HG03095 (cell line): ENCODE measurements at regions not wholly inside any gene's neighbourhood (a gene's known extent, or its start where the extent isn't known, plus 50 kb on each side); places are given as distances from the start of the nearest gene placed in this dataset.

Experiments
- ATAC-seq: cut with Tn5 transposase; IDR thresholded peaks from one replicate; pipeline ENCODE4 v1.9.1; 2021; ENCODE audit warnings: moderate library complexity; ENCODE audit not compliant: unreplicated experiment

DNA sequence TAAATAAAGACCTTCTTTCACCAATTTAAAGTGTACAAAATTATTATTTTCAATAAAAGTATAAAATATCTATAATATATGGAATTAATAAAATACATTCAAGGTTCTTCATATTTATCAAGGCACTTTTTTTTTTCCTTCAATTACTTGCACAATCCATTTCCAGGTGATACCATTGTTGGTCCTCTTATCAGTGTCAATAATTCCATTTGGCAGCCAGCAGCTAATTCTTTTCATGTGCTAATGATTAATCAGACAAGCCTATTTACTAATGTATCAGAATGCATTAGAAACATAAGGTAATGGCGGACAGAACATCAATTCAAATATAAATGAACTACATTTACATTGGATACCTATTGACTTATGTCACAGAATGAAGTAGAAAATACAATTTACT, 622.2 kb downstream of the TOX3 start:
- no peak for ATAC-seq

DNA sequence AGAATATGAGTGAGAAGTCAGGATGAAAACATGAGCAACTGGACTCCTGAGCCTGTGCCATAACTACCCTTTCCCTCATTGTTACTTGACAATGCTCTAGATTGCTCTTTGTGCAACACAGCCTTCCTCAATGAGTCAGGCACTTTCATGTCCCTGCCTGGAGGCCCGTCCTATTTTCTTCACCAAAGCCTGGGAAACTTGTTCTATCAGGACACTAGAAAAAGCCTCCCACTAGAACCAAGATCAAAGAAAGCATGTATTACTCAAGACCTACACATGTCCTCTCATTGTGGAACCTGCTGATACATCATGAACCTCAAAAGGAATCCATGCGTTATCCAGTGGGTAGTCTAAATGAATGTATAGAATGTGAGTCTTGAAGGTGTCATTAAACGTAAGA, 624.5 kb downstream of the TOX3 start:
- no peak for ATAC-seq

GRCh38 chr16:51919736-51920135, 627.2 kb downstream of the TOX3 start:
- ATAC-seq = no peak

GRCh38 chr16:51916814-51917213, 630.1 kb downstream of the TOX3 start:
- ATAC-seq = no peak

DNA sequence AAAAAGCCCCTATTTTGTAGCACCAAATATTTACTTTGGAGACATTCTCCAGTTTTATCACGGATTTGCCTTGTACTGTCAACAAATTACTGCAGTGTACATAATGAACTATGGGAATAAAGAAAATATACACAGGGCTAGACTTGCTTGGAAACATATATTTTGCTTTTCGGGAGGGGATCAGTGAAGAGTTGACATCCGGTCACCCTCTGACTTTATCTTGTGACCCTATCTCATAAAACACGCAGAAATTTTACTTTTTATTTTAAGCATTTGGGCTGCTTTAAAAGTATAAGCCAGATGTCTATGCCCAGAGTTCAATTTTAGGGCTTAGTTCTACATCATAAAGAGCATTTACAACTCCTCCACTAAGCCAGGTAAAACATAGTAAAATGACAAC, 630.7 kb downstream of the TOX3 start:
- ATAC-seq = no peak

DNA sequence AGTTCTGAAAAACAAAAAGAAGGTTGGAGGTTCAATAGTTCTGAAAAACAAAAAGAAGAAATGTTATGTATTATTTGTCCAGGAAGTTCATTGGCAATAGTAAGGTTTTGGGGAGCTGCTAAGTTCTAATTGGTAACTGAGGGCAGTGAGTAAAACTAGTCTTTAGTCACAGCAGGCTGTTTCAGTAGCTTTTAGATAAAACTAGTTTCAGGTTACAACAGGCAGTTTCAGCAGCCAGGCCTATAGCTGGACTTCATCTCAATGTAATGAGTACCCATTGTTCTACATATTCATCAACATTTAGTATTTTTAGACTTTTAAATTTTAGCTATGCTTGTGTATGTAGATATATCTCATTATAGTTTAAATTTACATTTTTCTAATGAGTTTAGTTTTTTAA, 639.3 kb downstream of the TOX3 start:
- ATAC-seq = no peak

DNA sequence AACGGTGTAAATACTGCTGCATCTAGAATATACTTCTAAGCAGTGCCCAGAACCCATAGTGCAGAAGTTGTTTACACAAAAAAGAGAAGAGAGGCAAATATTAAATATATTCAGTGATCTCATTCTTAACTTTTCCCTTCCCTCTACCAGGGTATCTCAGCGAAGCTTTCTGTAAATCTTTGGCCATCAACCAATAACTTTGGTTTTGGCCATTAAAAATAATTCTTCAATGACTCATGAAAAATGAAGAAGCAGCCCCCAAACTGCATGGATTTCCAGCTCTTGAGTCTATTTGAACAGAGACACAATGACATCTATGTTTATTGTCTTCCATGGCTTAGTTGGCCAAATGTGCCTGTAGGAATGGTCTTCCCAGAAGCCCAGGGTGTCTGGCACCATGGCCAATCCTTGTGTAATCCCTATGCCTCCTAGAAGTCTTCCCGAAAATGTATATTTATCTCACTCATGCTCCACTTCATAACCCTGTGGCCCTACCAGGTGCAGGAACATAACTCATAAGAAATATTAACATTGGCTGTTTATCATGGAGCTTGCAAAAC, 646.6 kb downstream of the TOX3 start:
- no peak for ATAC-seq

DNA sequence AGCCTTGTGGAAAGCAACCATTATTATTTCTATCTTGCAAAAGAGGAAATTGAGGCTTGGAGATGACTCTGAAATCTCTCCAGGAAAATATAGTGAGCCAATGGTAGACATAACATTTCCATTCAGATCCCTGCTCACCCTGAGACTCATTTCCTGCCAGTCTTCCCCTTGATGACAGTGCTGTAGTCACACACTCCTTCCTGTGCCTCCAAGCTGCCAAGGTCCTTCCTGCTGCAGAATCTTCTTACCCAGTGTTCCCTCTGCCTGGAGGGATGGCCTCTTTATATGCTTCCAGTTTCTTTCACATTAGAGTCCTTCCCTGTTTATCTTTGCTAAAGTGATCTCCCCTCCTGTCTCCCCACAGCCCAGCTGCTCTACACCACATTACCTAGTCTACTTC, 648.1 kb downstream of the TOX3 start:
- ATAC-seq = no peak

- no peak for ATAC-seq
These were observed 650.9 kb downstream of the TOX3 start for GRCh38 chr16:51896013-51896412.

DNA sequence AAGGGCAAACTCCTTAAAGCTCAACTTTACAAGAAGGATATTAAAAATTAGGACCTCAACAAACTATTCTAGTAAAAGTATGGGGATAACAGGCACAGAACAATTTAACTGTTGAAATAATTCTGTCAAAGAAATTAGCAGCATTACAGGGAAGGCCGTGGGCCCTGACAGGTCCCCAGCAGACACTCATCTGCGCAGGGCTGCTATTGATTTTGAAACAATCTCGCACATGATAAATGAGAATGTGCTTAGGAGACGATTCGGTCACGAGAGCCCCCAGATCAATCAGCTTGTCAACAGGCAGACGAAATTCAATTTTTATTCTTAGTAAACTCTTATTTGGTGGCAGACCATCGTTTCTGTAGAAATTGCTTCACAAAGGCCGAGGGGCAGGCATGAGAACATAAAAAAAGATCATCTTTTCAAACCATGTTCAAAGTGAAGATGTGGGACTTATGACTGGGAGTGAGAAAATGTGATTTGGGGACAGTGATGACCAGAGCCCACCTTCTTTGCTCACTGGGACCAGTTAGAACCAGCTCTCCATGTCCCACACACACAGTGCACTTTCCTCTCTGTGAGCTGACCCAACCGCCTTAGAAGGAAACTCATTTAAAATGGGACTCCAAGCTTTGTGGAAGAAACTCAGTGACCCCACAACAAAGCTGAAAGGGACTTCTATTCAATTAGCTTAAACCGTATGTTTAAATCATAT, 654.5 kb downstream of the TOX3 start:
- ATAC-seq = no peak

DNA sequence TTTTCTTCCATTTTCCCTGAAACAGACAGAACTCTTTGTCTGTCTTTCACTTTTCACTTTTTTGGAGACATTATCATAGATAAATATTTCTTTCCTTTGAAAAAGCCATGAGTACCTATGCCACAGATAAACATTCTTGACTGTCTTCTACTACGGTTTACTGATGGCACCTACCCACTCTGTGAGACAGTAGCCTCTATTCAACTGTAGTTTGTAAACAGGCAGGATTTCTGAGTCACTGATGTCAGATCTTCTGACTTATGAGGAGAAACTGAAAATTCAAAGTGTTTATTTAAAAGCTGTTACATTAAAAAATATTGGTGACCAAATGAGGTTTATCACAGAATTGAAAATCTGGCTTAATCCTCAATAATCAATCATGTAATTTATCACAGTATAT, 658.4 kb downstream of the TOX3 start:
- ATAC-seq = no peak

DNA sequence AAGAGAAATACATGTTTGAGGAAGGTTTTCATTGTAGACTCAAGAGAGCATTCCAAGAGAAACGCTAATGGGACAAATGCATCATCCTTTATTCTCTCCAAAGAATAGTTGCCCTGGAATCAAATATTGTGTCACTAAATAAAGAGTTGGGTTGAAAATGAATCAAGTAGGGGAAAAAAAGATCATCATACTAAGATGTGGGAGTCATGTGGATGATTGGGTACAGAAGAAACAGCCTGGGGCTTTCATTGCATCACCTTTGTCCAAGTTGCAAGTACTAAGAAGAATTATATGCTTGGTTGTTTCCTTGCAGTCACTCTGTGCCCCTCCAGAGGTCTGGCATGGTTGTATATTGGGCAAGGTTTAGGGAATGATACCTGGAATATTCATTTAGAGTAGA, 658.9 kb downstream of the TOX3 start:
- no peak for ATAC-seq

DNA sequence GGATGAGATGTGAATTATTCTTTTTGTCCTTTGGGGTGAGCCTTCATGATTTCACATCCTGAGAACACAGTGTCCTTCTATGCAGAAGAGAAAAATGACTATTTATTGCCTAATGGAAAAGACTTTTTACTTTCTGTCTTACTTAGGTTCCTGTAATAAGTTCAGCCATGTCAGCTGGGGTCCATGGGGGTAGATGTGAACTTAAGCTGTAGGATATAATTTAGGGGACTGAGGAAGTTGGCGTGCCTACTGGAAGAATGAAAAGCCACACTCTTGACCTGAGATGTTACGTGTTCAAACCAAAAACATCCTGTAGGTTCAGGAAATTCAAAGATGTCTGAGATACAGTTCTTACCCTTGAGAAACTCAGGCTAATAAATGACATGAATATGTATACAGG, 660.5 kb downstream of the TOX3 start:
- ATAC-seq = no peak

DNA sequence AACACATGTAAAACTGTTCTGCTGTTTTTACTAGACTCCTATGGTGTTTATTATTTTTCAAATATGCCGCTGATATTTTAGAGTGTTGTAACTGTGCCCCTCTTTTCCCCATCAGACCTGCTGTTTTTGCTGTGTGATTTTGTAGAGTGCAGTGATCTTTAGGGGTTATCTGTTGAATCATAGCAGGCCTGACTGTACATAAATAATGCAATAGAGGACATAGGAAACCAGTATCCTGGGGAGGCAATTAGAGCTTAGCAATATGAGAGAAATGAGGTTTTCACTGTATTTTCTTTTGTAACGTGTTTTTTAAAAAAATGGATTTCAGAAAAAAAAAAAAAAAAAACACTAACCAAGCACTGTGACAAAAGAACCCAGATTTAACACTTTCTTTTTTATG, 662.2 kb downstream of the TOX3 start:
- no peak for ATAC-seq

GRCh38 chr16:51881731-51882130, 665.2 kb downstream of the TOX3 start:
- no peak for ATAC-seq

- no peak for ATAC-seq
These were observed 666.2 kb downstream of the TOX3 start for GRCh38 chr16:51880776-51881175.

DNA sequence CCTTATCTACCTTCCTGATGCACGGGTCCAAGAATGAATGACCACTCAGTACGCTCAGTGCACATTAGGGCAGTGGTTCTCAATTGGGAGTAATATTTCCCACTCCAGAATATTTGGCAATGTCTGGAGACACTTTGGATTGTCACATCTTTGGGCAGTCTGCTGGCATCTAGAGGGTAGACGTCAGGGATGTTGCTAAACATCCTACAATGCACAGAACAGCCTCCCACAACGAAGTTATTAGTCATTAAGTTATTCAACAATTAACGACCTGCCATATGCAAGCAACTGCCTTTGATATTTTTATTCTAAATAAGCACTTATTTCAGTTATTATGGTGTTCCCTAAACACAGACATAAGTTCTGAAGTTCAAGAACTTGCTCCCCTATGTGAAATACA, 669.3 kb downstream of the TOX3 start:
- no peak for ATAC-seq

GRCh38 chr16:51876934-51877333, 670.0 kb downstream of the TOX3 start:
- ATAC-seq = no peak

GRCh38 chr16:51876601-51876875, 670.4 kb downstream of the TOX3 start:
- ATAC-seq = no peak

DNA sequence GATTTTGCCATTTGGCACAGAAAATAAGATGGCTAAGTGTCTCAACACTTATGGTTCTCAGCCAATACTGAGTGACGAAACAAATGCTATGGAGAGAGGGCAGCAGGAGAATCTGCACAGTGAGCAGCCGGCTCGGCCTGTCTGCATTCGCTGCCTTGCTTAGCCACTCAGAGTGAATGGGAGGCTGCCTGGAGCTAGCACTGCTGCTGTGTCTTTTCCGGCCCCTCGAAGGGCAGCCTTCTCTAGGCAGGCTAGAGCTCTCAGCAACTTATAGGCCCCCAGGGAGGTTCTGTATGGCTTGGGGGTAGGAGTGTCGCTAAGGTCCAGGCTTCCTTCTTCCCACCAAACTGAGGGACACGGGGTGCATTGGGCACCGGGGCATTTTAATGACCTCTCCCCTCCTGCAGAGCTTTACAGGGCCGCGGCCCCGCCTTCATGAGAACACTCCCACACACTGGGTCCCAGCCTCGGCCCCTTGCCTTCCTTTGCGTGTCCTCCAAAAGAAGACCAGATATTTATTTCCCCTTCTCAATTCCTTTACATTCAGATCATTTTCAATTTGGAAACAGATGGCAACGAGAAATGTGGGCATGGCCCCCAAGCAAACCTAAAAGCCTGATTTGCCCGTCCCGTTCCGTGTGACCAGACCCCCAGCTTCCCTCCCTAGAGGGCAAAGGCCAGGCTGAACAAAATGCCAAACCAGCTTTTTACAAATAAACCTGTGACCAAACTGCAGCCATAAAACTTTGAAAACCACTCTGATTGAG, 670.9 kb downstream of the TOX3 start:
- ATAC-seq = no peak

DNA sequence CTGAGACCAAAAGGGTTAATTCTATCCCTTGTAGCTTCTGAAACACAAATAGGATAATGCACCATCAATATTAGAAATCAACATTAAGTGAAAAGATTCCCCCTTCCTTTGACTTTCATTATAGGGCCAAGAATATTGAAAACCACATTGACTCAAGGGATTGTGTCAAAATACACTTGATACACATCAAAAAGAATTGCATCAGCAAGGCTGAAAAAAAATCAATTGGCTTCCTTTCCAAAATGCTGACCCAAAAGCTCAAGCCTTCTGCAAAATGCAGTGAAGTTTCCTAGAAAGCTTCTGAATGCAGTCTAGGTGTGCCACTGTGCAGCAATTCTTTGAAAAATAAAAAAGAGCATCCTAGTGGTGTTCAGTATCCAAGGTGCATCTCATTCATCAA, 674.4 kb downstream of the TOX3 start:
- no peak for ATAC-seq

DNA sequence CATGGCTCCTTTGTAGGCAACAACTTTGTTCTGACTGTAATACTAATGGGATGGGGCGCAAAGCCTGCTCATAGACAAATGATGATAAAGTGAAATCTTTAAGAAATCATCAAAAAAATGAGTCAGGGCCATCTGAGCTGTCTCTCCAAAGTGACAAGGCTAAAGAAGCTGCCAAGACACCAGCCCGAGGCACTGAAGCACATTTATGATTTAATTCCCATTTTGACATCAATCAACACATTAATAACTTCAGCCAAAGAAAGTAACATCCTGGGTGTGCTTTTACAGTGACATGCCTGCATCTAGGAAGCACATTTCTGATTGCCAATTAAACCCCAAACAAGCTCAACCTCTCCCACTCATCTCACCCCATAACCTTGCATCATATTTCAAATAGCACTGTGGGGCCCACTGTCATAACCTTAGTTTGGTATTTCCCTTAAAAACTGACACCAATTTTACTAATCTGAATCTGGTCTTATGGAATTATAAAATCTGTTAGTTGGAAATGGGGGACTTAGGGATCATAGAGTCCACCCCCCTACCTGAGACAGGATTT, 676.6 kb downstream of the TOX3 start:
- no peak for ATAC-seq
